22Rv1 (cell line): ENCODE measurements at regions not wholly inside any gene's neighbourhood (a gene's known extent, or its start where the extent isn't known, plus 50 kb on each side); places are given as distances from the start of the nearest gene placed in this dataset.

Experiments used
- CTCF ChIP-seq: fragments of 450-650 bp; IDR thresholded peaks from 2 replicates; pipeline ENCODE4 v1.5.1; 2017; ENCODE audit warnings: mild to moderate bottlenecking
- ZFX ChIP-seq: fragments of 450-650 bp; IDR thresholded peaks from 2 replicates; pipeline ENCODE4 v1.6.1; 2017; ENCODE audit warnings: antibody characterized with exemption, borderline replicate concordance

- TF ChIP-seq CTCF (no peak), ZFX (no peak)
Observed at GRCh38 chr10:44314802-44315460, 70.0 kb downstream of the CXCL12 start.
